ENCODE measurements at regions not wholly inside any gene's neighbourhood (a gene's known extent, or its start where the extent isn't known, plus 50 kb on each side); places are given as distances from the start of the nearest gene placed in this dataset.

DNA sequence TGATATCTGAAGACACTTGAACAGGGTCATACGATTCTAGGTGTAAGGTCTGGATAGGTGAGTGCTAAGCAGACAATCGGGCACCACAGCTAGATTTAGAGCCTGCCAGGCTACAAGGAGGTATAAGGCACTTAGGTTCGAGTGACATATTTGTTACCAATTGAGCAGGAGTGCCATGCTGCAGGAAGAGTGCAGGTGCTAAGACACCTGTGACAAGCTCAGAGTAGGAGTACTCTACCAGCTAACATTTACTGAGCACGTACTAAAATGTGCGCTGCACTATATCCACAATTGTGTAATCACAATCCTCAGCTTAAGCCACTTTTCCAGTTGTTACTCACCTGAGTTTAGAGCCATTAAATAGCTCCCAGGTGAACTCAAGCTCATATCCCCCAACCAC is 227.8 kb upstream of the MOCS1 start:
- no peaks in the 10 kb centered on the region for H3K36me3 ChIP-seq (ENCODE audit: control insufficient read depth in 4 of 4, insufficient read depth in 4 of 4, low read length in 4 of 4)
- H3K9ac ChIP-seq (ENCODE audit: insufficient read depth in 1 of 2, low read length in 2 of 2), result no peak overlapping the region
- WGBS, 2 donors, result 59 to 71% methylated on average over 5 of the region's 5 CpGs
- TF ChIP-seq, protein P1, sequence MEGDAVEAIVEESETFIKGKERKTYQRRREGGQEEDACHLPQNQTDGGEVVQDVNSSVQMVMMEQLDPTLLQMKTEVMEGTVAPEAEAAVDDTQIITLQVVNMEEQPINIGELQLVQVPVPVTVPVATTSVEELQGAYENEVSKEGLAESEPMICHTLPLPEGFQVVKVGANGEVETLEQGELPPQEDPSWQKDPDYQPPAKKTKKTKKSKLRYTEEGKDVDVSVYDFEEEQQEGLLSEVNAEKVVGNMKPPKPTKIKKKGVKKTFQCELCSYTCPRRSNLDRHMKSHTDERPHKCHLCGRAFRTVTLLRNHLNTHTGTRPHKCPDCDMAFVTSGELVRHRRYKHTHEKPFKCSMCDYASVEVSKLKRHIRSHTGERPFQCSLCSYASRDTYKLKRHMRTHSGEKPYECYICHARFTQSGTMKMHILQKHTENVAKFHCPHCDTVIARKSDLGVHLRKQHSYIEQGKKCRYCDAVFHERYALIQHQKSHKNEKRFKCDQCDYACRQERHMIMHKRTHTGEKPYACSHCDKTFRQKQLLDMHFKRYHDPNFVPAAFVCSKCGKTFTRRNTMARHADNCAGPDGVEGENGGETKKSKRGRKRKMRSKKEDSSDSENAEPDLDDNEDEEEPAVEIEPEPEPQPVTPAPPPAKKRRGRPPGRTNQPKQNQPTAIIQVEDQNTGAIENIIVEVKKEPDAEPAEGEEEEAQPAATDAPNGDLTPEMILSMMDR (IDR thresholded peaks at IDR 0.05; ENCODE audit: control extremely low read depth, extremely low read depth), result no peak
- peaks cover 0 to 7% (median 1%) of the 10 kb centered on the region in 4 donors for H3K9me3 ChIP-seq (ENCODE audit: control insufficient read depth in 4 of 4, insufficient read depth in 3 of 4, low read length in 3 of 4)
- DNase-seq (no peak), ATAC-seq (ENCODE audit: insufficient read depth, low FRiP score) (no peak)
- no peak overlapping the region for H3K4me3 ChIP-seq
- H3K27me3 ChIP-seq (ENCODE audit: control insufficient read depth in 3 of 3, insufficient read depth in 3 of 3, low read length in 2 of 3), result no peaks in the 10 kb centered on the region
- no peak overlapping the region for H3K27ac ChIP-seq (ENCODE audit: low read depth in 1 of 2, low read length in 1 of 2)
- no peaks in the 10 kb centered on the region for H3K4me1 ChIP-seq (ENCODE audit: control insufficient read depth in 5 of 5, insufficient read depth in 5 of 5, low read length in 5 of 5)

DNA sequence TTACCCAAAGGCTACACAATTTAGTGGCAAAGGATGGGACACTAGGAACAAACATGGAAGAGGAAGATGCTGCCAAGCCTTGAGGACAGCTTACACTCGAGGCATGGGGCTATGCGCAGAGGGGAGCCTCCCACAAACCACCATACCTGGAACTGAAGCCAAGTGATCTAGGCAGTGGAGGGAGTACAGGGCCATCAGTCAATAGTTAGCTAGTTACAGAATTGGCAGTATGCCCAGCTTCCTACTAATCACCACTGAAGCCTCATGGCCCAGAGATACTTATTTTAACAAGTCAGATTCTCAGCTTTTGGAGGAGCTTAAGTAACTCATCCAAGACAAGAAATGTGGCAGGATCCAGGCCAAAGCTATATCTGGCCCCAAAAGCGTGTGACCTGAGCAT is 226.6 kb upstream of the MOCS1 start:
- 78 to 83% methylated on average over 3 of the region's 3 CpGs for WGBS, 2 donors
- Histone ChIP-seq H3K9me3 (ENCODE audit: control insufficient read depth in 4 of 4, insufficient read depth in 3 of 4, low read length in 3 of 4) (peaks cover 0 to 7% (median 1%) of the 10 kb centered on the region in 4 donors), H3K4me3 (no peak overlapping the region), H3K4me1 (ENCODE audit: control insufficient read depth in 5 of 5, insufficient read depth in 5 of 5, low read length in 5 of 5) (no peaks in the 10 kb centered on the region), H3K27me3 (ENCODE audit: control insufficient read depth in 3 of 3, insufficient read depth in 3 of 3, low read length in 2 of 3) (no peaks in the 10 kb centered on the region), H3K27ac (ENCODE audit: low read depth in 1 of 2, low read length in 1 of 2) (no peak overlapping the region), H3K36me3 (ENCODE audit: control insufficient read depth in 4 of 4, insufficient read depth in 4 of 4, low read length in 4 of 4) (no peaks in the 10 kb centered on the region), H3K9ac (ENCODE audit: insufficient read depth in 1 of 2, low read length in 2 of 2) (no peak overlapping the region)
- ATAC-seq (ENCODE audit: insufficient read depth, low FRiP score) (no peak), DNase-seq (peak in 1 of 3 donors; percentile 11)
- TF ChIP-seq, protein P1 (IDR thresholded peaks at IDR 0.05; ENCODE audit: control extremely low read depth, extremely low read depth), result no peak

DNA sequence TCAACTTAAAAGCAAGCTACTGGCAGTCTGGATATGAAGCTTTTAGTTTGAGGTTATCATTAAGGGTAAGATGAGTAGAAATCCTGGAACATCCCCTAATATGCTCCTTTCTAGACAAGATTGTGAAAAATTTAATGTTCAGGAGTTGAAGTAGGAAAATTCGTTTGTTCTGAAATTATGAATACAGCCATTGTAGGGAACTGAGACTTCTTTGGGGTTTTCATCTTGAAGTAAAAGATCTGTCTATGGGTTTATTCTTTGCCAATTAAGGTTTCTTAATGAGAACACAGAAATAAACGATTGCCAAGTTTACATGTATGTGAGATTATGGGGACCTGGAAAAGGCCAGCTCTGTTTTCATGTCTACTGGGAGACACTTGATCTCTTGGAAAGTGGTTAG is 225.6 kb upstream of the MOCS1 start:
- Histone ChIP-seq H3K27ac (ENCODE audit: low read depth in 1 of 2, low read length in 1 of 2) (no peak overlapping the region), H3K4me3 (no peak overlapping the region), H3K9me3 (ENCODE audit: control insufficient read depth in 4 of 4, insufficient read depth in 3 of 4, low read length in 3 of 4) (peaks cover 0 to 7% (median 1%) of the 10 kb centered on the region in 4 donors), H3K4me1 (ENCODE audit: control insufficient read depth in 5 of 5, insufficient read depth in 5 of 5, low read length in 5 of 5) (no peaks in the 10 kb centered on the region), H3K27me3 (ENCODE audit: control insufficient read depth in 3 of 3, insufficient read depth in 3 of 3, low read length in 2 of 3) (no peaks in the 10 kb centered on the region), H3K36me3 (ENCODE audit: control insufficient read depth in 4 of 4, insufficient read depth in 4 of 4, low read length in 4 of 4) (no peaks in the 10 kb centered on the region), H3K9ac (ENCODE audit: insufficient read depth in 1 of 2, low read length in 2 of 2) (no peak overlapping the region)
- TF ChIP-seq, protein P1 (IDR thresholded peaks at IDR 0.05; ENCODE audit: control extremely low read depth, extremely low read depth), result no peak
- DNase-seq (no peak), ATAC-seq (ENCODE audit: insufficient read depth, low FRiP score) (no peak)
- WGBS, 2 donors, result 71 to 74% methylated on average over 2 of the region's 2 CpGs

DNA sequence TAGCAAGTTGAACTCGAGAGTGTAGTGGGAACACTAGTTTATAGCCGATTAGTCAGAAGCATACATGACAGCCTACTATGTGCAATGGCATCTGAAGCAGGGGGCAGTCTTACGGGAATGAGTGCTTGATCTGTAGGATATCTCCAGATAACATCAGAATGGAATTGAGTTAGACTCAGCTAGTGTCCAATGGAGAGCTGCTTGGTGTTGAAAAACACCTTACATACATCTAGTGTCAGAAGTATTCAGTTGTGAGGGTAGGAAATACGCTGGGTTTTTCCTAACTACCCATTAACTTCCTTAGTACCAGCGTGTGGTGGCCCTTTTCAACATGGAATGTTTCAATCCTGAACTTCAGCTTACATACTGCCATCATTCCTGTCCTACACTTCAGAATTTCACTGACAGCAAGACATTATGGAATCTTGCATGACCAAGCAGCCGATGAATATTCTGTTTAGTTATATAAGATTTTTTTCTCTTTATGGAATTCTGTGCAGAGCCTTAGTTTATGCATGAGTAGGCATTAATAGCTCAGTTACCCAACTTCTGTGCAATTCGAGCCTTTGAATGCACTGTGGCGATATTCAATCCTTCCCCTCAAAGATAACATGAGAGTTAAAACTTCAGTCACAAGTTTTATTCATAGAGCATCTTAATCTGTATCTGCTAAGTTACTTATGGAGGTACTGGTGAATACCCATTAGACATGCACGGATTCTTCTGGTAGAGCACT is 218.6 kb upstream of the MOCS1 start:
- 83 to 86% methylated on average over 9 of the region's 9 CpGs for WGBS, 2 donors
- H3K4me1 ChIP-seq (ENCODE audit: control insufficient read depth in 5 of 5, insufficient read depth in 5 of 5, low read length in 5 of 5), result no peaks in the 10 kb centered on the region
- H3K4me3 ChIP-seq, result no peak overlapping the region
- no peaks in the 10 kb centered on the region for H3K27me3 ChIP-seq (ENCODE audit: control insufficient read depth in 3 of 3, insufficient read depth in 3 of 3, low read length in 2 of 3)
- TF ChIP-seq, protein P1 (IDR thresholded peaks at IDR 0.05; ENCODE audit: control extremely low read depth, extremely low read depth), result no peak
- H3K9me3 ChIP-seq (ENCODE audit: control insufficient read depth in 4 of 4, insufficient read depth in 3 of 4, low read length in 3 of 4), result no peaks in the 10 kb centered on the region
- no peak for DNase-seq
- no peak overlapping the region for H3K9ac ChIP-seq (ENCODE audit: insufficient read depth in 1 of 2, low read length in 2 of 2)
- no peak for ATAC-seq (ENCODE audit: insufficient read depth, low FRiP score)
- H3K27ac ChIP-seq (ENCODE audit: low read depth in 1 of 2, low read length in 1 of 2), result no peak overlapping the region
- no peaks in the 10 kb centered on the region for H3K36me3 ChIP-seq (ENCODE audit: control insufficient read depth in 4 of 4, insufficient read depth in 4 of 4, low read length in 4 of 4)
